Stimulated activated CD8-positive, alpha-beta memory T cell treated with anti-CD3 and anti-CD28 coated beads, Interleukin-15, amount 100 ng/mL, for 1 hour (primary cell): ENCODE measurements at regions not wholly inside any gene's neighbourhood (a gene's known extent, or its start where the extent isn't known, plus 50 kb on each side); places are given as distances from the start of the nearest gene placed in this dataset.

Experiments
- DNase-seq: peaks from one replicate; pipeline ENCODE4 v3.0.0-alpha.2; 2020; ENCODE audit warnings: low read depth

GRCh38 chr9:99713838-99714306 is 107.8 kb upstream of the NR4A3 start:
- DNase-seq: no peak

GRCh38 chr9:99718631-99719030 is 103.1 kb upstream of the NR4A3 start:
- no peak for DNase-seq

- no peak for DNase-seq
These were observed 101.1 kb upstream of the NR4A3 start for GRCh38 chr9:99720455-99721050.

- DNase-seq: no peak
These were observed 99.8 kb upstream of the NR4A3 start for GRCh38 chr9:99721898-99722297.

- DNase-seq: no peak
These were observed 98.8 kb upstream of the NR4A3 start for GRCh38 chr9:99722877-99723276.

GRCh38 chr9:99724640-99725039 is 97.0 kb upstream of the NR4A3 start:
- no peak for DNase-seq

DNA sequence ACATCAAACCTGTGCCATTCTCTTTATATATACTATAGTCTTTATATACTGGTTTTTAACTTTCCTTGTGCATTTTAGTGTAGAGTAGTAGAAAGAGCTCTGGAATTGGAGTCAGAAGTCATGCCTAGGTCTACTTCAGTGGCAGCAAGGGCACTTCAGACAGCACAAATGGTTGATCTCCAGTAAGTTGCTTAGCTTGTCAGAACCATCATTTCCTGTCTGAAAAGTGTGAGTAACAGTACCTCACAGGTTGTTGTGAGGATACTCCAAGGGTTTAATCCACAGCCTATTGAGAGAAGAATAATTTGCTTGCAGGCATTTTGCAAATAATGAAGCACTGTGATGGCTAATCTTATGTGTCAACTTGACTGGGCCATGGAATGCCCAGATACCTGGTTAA is 95.8 kb upstream of the NR4A3 start:
- no peak for DNase-seq

GRCh38 chr9:99726758-99727157 is 94.9 kb upstream of the NR4A3 start:
- no peak for DNase-seq

- DNase-seq: no peak
These were observed 91.6 kb upstream of the NR4A3 start for GRCh38 chr9:99730062-99730461.

DNA sequence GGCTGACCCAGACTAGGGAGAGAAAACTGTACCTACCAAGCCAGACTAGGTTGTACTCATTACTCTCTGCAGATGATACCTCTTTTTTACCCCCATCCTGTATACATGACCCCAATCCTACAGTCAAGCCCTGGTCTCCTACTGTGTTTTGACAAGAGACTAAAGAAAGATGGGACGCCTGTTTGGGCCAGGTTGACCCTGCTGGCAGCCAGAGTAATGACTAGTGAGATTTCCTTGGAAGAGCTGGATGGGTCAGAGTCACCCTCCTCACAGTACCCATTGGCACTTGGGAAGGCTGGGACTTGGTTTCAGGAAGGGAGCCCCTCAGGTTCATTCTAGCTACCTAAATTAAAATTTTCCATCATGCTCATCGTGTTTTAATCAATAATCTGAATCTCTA is 89.7 kb upstream of the NR4A3 start:
- no peak for DNase-seq

- DNase-seq: no peak
These were observed 89.0 kb upstream of the NR4A3 start for GRCh38 chr9:99732715-99733114.

DNA sequence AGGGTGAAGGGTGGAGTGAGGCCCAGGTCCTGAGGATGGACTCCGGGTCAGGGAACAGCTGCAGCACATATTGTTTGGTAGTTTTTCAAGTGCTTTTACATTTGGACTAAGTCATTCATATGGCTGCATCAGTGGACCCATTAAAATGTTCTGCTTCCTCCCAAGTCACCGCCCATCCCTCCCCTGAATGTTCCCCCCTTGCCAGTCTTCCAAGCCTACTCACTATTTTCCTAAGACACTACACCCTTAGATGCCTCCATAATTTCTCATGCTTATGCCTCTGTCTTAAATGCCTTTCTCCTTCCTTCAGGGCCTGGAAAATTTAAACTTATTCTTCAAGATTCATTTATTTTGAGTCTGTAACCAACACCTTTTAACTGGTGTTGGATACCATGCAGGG is 86.6 kb upstream of the NR4A3 start:
- DNase-seq: no peak

GRCh38 chr9:99736291-99736690 is 85.4 kb upstream of the NR4A3 start:
- DNase-seq: no peak

GRCh38 chr9:99737649-99738048 is 84.0 kb upstream of the NR4A3 start:
- no peak for DNase-seq

- no peak for DNase-seq
These were observed 78.7 kb upstream of the NR4A3 start for GRCh38 chr9:99743006-99743405.

DNA sequence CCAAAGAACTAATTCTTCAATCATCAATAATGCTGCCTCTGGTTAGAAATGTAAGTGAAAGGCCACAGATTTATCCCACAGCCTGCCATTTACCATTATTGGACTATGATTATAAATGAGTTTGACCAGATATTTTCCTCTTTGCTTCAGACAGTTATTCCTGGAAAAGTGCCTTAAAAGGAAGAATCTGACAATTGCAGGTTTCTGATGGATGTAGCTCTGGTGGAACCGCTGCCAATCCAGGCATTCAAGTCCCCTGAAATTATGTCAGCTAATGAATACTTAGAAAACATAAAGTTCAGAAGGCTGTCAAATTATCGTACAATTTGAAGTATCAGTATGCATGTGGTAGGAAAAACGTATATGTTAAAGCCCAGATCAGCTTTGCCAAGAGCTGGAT is 78.2 kb upstream of the NR4A3 start:
- no peak for DNase-seq

DNA sequence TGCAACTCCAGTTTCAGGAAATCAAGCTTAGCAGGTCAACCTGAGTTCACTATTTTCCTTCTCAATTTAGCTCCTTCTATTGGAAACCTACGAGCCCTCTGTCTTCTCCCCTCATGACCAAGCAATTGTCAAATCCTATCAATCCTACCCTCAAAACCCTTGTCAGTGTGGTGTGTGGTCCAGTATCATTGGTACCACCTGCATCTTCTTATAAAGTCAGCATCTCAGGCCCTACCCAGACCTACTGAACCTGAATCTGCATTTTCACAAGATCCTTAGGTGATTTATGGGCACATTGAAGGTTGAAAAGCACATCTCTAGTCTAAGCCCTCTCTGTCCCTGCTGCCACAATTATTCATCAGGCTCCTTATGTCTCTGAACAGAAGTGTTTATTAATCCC is 77.6 kb upstream of the NR4A3 start:
- no peak for DNase-seq

DNA sequence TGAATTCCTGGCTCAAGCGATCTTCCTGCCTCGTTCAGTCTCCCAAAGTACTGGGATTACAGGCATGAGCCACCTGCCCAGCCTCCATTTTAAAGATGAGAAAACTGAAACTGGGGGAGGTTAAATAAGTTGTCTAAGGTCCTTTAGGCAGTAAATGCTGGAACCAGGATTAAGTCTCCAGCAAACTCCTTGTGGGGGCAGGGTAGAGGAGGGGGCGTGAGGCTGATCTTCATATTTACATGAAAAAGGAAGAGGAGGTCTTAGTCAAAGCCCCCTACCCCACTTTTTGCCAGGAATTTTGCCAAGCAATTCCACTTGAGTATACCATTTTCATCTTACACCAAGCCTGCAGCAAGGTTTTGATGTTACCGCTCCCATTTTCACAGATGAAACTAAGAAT is 76.6 kb upstream of the NR4A3 start:
- no peak for DNase-seq

GRCh38 chr9:99746406-99746805 is 75.3 kb upstream of the NR4A3 start:
- DNase-seq: no peak

DNA sequence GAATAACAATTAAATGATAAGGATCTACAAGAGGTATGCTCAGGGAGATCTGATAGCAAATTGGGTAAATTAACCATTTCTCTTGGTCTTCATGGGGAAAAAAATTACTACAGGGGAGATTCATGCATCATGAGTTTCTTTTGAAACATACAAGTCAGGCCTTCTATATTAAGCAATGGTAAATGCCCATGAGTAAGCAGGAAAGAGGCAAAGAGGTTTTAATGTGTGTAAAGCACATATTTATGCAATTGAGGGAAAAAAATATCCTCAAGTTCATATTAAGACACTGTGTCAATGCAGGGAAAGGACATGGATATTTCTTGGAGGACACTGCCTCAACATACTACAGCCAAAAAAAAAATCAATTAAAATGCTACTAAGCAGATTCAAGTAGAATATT is 73.4 kb upstream of the NR4A3 start:
- no peak for DNase-seq

- DNase-seq: no peak
These were observed 73.0 kb upstream of the NR4A3 start for GRCh38 chr9:99748676-99749075.

GRCh38 chr9:99749641-99750040 is 72.0 kb upstream of the NR4A3 start:
- no peak for DNase-seq

DNA sequence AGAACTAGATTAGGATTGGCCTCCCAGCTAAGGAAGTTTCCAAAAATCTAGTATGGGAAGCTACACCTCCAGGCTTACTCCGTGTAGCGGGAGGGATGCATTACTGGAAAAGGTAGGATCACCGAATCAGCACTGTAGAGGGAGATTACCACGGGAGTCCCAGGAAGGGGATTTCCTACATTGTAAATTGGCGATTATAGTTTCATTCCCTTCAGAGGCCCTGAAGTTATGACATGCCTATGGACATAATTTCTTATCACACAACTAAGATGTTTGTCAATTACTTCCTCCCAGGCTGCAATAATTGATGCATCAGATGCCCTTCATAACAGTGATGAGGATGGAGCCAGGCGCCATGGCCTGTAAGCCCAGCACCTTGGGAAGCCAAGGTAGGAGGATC is 71.2 kb upstream of the NR4A3 start:
- no peak for DNase-seq

GRCh38 chr9:99752417-99753109 is 69.1 kb upstream of the NR4A3 start:
- DNase-seq: no peak
